Hepatocyte (in vitro differentiated cells): ENCODE measurements at regions not wholly inside any gene's neighbourhood (a gene's known extent, or its start where the extent isn't known, plus 50 kb on each side); places are given as distances from the start of the nearest gene placed in this dataset.

Source experiments
- CTCF ChIP-seq: fragments of 200-600 bp; sonication (generic); IDR thresholded peaks from 2 replicates; pipeline ENCODE4 v1.5.1; 2016; ENCODE audit warnings: antibody characterized with exemption, mild to moderate bottlenecking; ENCODE audit not compliant: poor library complexity
- EZH2 ChIP-seq: fragments of 200-600 bp; sonication (generic); IDR thresholded peaks from 2 replicates; pipeline ENCODE4 v1.6.1; 2016; ENCODE audit warnings: antibody characterized with exemption, mild to moderate bottlenecking, borderline replicate concordance
- EZH2phosphoT487 ChIP-seq: fragments of 200-600 bp; sonication (generic); IDR thresholded peaks from one replicate; pipeline ENCODE4 v1.6.1; 2018; ENCODE audit warnings: antibody characterized with exemption, mild to moderate bottlenecking, low read depth, moderate library complexity; ENCODE audit not compliant: unreplicated experiment, severe bottlenecking

- no peak for TF ChIP-seq CTCF
- TF ChIP-seq EZH2, result no peak
- TF ChIP-seq EZH2phosphoT487, result no peak
Measured at GRCh38 chr5:125525356-125525755, 778.9 kb upstream of the ZNF608 start.
